ENCODE measurements at regions not wholly inside any gene's neighbourhood (a gene's known extent, or its start where the extent isn't known, plus 50 kb on each side); places are given as distances from the start of the nearest gene placed in this dataset.

GRCh38 chr3:124229420-124229819, 237.5 kb upstream of the ROPN1 start:
- Histone ChIP-seq H3K4me3 (ENCODE audit: insufficient read depth, low read depth, low read length) (no peak overlapping the region), H3K27me3 (ENCODE audit: control insufficient read depth, insufficient read depth, low read length, poor library complexity, severe bottlenecking) (peaks cover 10% of the 10 kb centered on the region), H3K4me1 (ENCODE audit: control insufficient read depth, insufficient read depth, low read length) (peaks cover 4% of the 10 kb centered on the region), H3K36me3 (ENCODE audit: control insufficient read depth, insufficient read depth, low read length) (no peaks in the 10 kb centered on the region), H3K9me3 (ENCODE audit: control insufficient read depth, low read length) (no peaks in the 10 kb centered on the region), H3K27ac (ENCODE audit: insufficient read depth, low read depth, low read length, poor library complexity, severe bottlenecking) (no peak overlapping the region)
- WGBS, 2 experiments = 90 to 91% methylated on average over 5 of the region's 5 CpGs

- peaks cover 6% of the 10 kb centered on the region for H3K27me3 ChIP-seq (ENCODE audit: control insufficient read depth, insufficient read depth, low read length, poor library complexity, severe bottlenecking)
- no peaks in the 10 kb centered on the region for H3K36me3 ChIP-seq (ENCODE audit: control insufficient read depth, insufficient read depth, low read length)
- H3K4me1 ChIP-seq (ENCODE audit: control insufficient read depth, insufficient read depth, low read length) = peaks cover 4% of the 10 kb centered on the region
- H3K27ac ChIP-seq (ENCODE audit: insufficient read depth, low read depth, low read length, poor library complexity, severe bottlenecking) = no peak overlapping the region
- no peak overlapping the region for H3K4me3 ChIP-seq (ENCODE audit: insufficient read depth, low read depth, low read length)
- no peaks in the 10 kb centered on the region for H3K9me3 ChIP-seq (ENCODE audit: control insufficient read depth, low read length)
- WGBS, 2 experiments = 96 to 98% methylated on average over 2 of the region's 2 CpGs
Measured at GRCh38 chr3:124229836-124230235, 237.9 kb upstream of the ROPN1 start.

GRCh38 chr3:124230432-124230831, 238.5 kb upstream of the ROPN1 start:
- no peaks in the 10 kb centered on the region for H3K36me3 ChIP-seq (ENCODE audit: control insufficient read depth, insufficient read depth, low read length)

GRCh38 chr3:124230998-124231397, 239.1 kb upstream of the ROPN1 start:
- Histone ChIP-seq H3K27ac (ENCODE audit: insufficient read depth, low read depth, low read length, poor library complexity, severe bottlenecking) (no peak overlapping the region), H3K27me3 (ENCODE audit: control insufficient read depth, insufficient read depth, low read length, poor library complexity, severe bottlenecking) (no peaks in the 10 kb centered on the region), H3K9me3 (ENCODE audit: control insufficient read depth, low read length) (no peaks in the 10 kb centered on the region), H3K4me1 (ENCODE audit: control insufficient read depth, insufficient read depth, low read length) (peaks cover 4% of the 10 kb centered on the region), H3K4me3 (ENCODE audit: insufficient read depth, low read depth, low read length) (no peak overlapping the region), H3K36me3 (ENCODE audit: control insufficient read depth, insufficient read depth, low read length) (no peaks in the 10 kb centered on the region)
- 62 to 65% methylated on average over 7 of the region's 7 CpGs for WGBS, 2 experiments

More at GRCh38 chr3:124230432-124230831, 238.5 kb upstream of the ROPN1 start:
- Histone ChIP-seq H3K4me3 (ENCODE audit: insufficient read depth, low read depth, low read length) (no peak overlapping the region), H3K4me1 (ENCODE audit: control insufficient read depth, insufficient read depth, low read length) (peaks cover 4% of the 10 kb centered on the region), H3K9me3 (ENCODE audit: control insufficient read depth, low read length) (no peaks in the 10 kb centered on the region), H3K27ac (ENCODE audit: insufficient read depth, low read depth, low read length, poor library complexity, severe bottlenecking) (no peak overlapping the region), H3K27me3 (ENCODE audit: control insufficient read depth, insufficient read depth, low read length, poor library complexity, severe bottlenecking) (peaks cover 2% of the 10 kb centered on the region)
- WGBS, 2 experiments = 80 to 81% methylated on average over 6 of the region's 6 CpGs

- H3K4me1 ChIP-seq (ENCODE audit: control insufficient read depth, insufficient read depth, low read length) = peaks cover 4% of the 10 kb centered on the region
- no peaks in the 10 kb centered on the region for H3K9me3 ChIP-seq (ENCODE audit: control insufficient read depth, low read length)
- 95% methylated on average over 7 of the region's 7 CpGs for WGBS, 2 experiments
- H3K27me3 ChIP-seq (ENCODE audit: control insufficient read depth, insufficient read depth, low read length, poor library complexity, severe bottlenecking) = no peaks in the 10 kb centered on the region
- H3K36me3 ChIP-seq (ENCODE audit: control insufficient read depth, insufficient read depth, low read length) = no peaks in the 10 kb centered on the region
- no peak overlapping the region for H3K4me3 ChIP-seq (ENCODE audit: insufficient read depth, low read depth, low read length)
- no peak overlapping the region for H3K27ac ChIP-seq (ENCODE audit: insufficient read depth, low read depth, low read length, poor library complexity, severe bottlenecking)
Measured at GRCh38 chr3:124234852-124235252, 242.9 kb upstream of the ROPN1 start.

- H3K9me3 ChIP-seq (ENCODE audit: control insufficient read depth, low read length) = no peaks in the 10 kb centered on the region
- no peak overlapping the region for H3K4me3 ChIP-seq (ENCODE audit: insufficient read depth, low read depth, low read length)
- H3K4me1 ChIP-seq (ENCODE audit: control insufficient read depth, insufficient read depth, low read length) = peaks cover 4% of the 10 kb centered on the region
- no peaks in the 10 kb centered on the region for H3K36me3 ChIP-seq (ENCODE audit: control insufficient read depth, insufficient read depth, low read length)
- H3K27me3 ChIP-seq (ENCODE audit: control insufficient read depth, insufficient read depth, low read length, poor library complexity, severe bottlenecking) = no peaks in the 10 kb centered on the region
- H3K27ac ChIP-seq (ENCODE audit: insufficient read depth, low read depth, low read length, poor library complexity, severe bottlenecking) = no peak overlapping the region
- 93 to 94% methylated on average over 6 of the region's 6 CpGs for WGBS, 2 experiments
Measured at GRCh38 chr3:124235446-124235845, 243.5 kb upstream of the ROPN1 start.

- H3K9me3 ChIP-seq (ENCODE audit: control insufficient read depth, low read length) = no peaks in the 10 kb centered on the region
- H3K36me3 ChIP-seq (ENCODE audit: control insufficient read depth, insufficient read depth, low read length) = no peaks in the 10 kb centered on the region
- H3K27ac ChIP-seq (ENCODE audit: insufficient read depth, low read depth, low read length, poor library complexity, severe bottlenecking) = no peak overlapping the region
- no peaks in the 10 kb centered on the region for H3K27me3 ChIP-seq (ENCODE audit: control insufficient read depth, insufficient read depth, low read length, poor library complexity, severe bottlenecking)
- H3K4me1 ChIP-seq (ENCODE audit: control insufficient read depth, insufficient read depth, low read length) = no peaks in the 10 kb centered on the region
- no peak overlapping the region for H3K4me3 ChIP-seq (ENCODE audit: insufficient read depth, low read depth, low read length)
- WGBS, 2 experiments = 97 to 98% methylated on average over 4 to 5 of the region's 5 CpGs
Measured at GRCh38 chr3:124243177-124243859, 251.4 kb upstream of the ROPN1 start.

GRCh38 chr3:124246376-124246775, 254.5 kb upstream of the ROPN1 start:
- no peak overlapping the region for H3K27ac ChIP-seq (ENCODE audit: insufficient read depth, low read depth, low read length, poor library complexity, severe bottlenecking)
- no peak overlapping the region for H3K4me3 ChIP-seq (ENCODE audit: insufficient read depth, low read depth, low read length)
- H3K4me1 ChIP-seq (ENCODE audit: control insufficient read depth, insufficient read depth, low read length) = no peaks in the 10 kb centered on the region
- no peaks in the 10 kb centered on the region for H3K27me3 ChIP-seq (ENCODE audit: control insufficient read depth, insufficient read depth, low read length, poor library complexity, severe bottlenecking)
- 93 to 100% methylated on average over 1 of the region's 1 CpG for WGBS, 2 experiments
- no peaks in the 10 kb centered on the region for H3K36me3 ChIP-seq (ENCODE audit: control insufficient read depth, insufficient read depth, low read length)
- H3K9me3 ChIP-seq (ENCODE audit: control insufficient read depth, low read length) = no peaks in the 10 kb centered on the region

GRCh38 chr3:124246949-124247348, 255.0 kb upstream of the ROPN1 start:
- 95% methylated on average over 2 of the region's 2 CpGs for WGBS, 2 experiments
- Histone ChIP-seq H3K27me3 (ENCODE audit: control insufficient read depth, insufficient read depth, low read length, poor library complexity, severe bottlenecking) (no peaks in the 10 kb centered on the region), H3K4me1 (ENCODE audit: control insufficient read depth, insufficient read depth, low read length) (no peaks in the 10 kb centered on the region), H3K27ac (ENCODE audit: insufficient read depth, low read depth, low read length, poor library complexity, severe bottlenecking) (no peak overlapping the region), H3K36me3 (ENCODE audit: control insufficient read depth, insufficient read depth, low read length) (no peaks in the 10 kb centered on the region), H3K4me3 (ENCODE audit: insufficient read depth, low read depth, low read length) (no peak overlapping the region), H3K9me3 (ENCODE audit: control insufficient read depth, low read length) (no peaks in the 10 kb centered on the region)

- H3K36me3 ChIP-seq (ENCODE audit: control insufficient read depth, insufficient read depth, low read length) = no peaks in the 10 kb centered on the region
Measured at GRCh38 chr3:124248471-124249028, 256.6 kb upstream of the ROPN1 start.

More at GRCh38 chr3:124248471-124249028, 256.6 kb upstream of the ROPN1 start:
- no peak overlapping the region for H3K4me3 ChIP-seq (ENCODE audit: insufficient read depth, low read depth, low read length)
- H3K9me3 ChIP-seq (ENCODE audit: control insufficient read depth, low read length) = no peaks in the 10 kb centered on the region
- 92 to 94% methylated on average over 4 of the region's 4 CpGs for WGBS, 2 experiments
- H3K27me3 ChIP-seq (ENCODE audit: control insufficient read depth, insufficient read depth, low read length, poor library complexity, severe bottlenecking) = no peaks in the 10 kb centered on the region
- no peak overlapping the region for H3K27ac ChIP-seq (ENCODE audit: insufficient read depth, low read depth, low read length, poor library complexity, severe bottlenecking)
- H3K4me1 ChIP-seq (ENCODE audit: control insufficient read depth, insufficient read depth, low read length) = no peaks in the 10 kb centered on the region
